ENCODE measurements at regions not wholly inside any gene's neighbourhood (a gene's known extent, or its start where the extent isn't known, plus 50 kb on each side); places are given as distances from the start of the nearest gene placed in this dataset.
"Not testable (repeated sequence)": the region's sequence is repeated elsewhere in the genome, so short reads cannot be mapped to it uniquely, and the experiment has no call there.

DNA sequence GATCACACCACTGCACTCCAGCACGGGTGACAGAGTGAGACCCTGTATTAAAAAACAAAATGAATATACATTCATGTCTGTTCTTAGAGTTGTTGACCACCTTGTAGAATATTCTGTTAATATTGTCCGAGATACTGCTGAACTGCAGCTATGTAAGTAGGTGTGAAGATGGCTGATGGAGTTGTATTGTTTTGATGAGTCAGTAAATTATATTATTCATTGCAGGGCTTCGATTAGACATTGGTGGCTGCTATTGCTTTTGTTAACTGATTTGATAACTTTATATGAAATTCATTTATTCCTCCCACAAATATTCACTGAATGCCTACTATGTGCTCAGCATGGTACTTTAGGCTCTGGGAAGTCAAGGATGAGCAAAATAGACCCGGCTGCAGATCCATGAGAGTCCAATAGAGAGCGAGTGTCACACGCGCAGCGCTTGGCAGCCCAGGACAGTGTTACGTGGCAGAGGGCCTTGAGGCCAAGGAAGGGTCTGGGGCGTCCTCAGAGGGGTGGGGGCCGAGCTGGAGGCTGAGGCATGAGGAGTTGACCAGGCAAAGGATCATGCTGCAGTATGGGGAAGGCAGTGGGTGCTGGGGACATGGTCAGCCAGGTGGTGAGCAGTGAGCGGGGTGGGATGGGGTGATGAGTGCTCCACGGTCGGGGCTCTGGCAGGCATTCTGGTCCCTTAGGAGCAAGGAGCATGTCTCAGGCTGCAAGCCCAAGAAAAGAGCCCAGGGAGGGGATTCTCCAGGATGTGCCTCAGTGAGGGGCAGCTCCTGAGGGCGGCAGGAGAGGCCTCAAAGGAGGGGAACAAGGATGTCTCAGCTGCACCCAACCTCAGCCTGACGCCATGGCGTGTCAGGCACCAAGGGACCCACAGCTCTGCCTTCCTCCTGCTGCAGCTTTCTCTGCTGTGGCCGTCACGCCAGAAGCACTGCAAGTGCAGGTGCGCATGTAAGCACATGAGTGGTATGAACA lies 243.5 kb downstream of the GADD45G start:
- no peak for DNase-seq

DNA sequence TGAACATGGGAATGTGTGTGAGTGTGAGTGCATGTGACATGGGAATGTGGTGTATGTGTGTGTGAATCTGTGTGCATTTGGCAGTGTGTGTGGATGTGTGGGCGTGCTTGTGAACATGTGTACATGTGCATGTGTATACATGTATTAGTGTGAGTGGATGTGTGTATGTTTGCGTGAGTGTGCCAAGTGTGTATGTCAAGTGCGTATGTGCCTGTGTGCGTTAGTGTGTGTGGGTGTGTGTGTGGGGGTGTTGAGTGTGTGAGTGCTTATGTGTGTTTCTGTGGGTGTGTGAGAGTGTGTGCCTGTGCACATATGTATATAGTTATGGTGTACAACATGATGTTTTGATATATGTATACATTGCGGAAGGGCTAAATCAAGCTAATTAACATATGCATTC lies 244.3 kb downstream of the GADD45G start:
- no peak for DNase-seq

DNA sequence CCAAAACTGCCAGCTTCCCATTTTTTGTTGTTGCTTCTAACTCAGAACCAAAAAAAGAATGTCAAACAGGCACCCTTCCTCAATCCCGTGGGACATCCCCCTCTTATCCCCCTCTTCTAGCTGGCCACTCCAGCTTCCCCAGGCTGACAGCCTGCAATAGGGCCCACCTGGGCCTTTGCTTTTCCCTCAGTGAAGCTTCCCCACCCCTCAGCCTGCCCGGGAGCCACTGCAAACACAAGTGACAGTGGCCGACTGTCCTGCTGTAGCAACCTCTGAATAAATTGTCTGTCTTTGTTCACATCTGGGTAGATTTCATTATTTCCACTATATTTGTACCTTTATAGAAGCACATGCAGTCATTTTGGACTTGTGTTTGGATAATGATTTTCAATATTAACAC lies 245.3 kb downstream of the GADD45G start:
- DNase-seq: no peak

DNA sequence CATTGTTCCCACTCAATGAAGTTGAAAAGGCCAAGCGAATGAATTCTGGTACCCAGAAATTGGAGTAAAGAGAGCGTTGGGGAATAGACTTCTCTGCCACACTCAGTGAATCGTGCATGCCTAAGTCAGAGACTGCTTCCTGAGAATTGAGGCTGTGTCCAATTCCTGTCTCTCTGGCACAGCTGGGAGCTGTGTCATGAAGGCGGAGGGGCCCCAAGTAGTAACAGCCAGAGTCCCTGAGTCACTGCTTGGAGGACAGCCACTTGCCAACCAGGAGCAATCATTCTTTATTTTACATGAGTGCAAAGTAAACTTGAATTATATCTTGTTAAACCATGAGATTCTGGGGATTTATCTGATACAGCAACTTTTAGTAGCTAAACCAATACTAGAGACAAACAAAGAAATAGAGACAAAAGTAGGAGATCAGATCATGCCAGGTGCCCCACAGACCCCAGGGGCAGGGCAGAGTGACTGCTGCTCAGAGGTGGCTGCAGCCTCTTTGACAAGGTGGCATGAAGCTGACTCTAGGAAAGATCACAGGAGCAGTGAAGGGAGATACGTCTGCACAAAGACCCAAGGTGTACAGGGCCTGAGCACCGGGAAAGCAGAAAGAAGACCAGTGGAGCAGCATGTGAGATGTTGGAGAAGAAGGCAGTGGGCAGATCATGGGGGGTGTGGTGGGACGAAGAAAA lies 246.0 kb downstream of the GADD45G start:
- DNase-seq: no peak

DNA sequence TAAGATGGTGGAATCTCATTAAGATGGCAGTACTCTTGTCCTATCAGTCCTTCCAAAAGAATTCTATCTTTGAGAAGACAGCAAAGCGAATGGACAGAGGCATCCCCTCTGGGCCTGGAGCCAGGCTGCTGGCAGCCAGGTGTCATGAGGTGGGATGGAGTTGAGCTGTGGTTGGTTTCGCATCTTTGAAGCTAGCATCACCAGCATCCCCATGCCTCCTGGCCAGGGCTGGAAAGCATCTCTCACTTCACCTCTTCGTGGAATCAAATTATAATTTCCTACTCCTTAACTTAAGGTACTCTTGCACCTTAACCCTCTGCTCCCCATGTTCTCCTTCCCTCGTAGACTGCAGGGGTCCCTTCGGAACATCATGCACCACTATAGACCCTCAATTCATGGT lies 248.3 kb downstream of the GADD45G start:
- no peak for DNase-seq

DNA sequence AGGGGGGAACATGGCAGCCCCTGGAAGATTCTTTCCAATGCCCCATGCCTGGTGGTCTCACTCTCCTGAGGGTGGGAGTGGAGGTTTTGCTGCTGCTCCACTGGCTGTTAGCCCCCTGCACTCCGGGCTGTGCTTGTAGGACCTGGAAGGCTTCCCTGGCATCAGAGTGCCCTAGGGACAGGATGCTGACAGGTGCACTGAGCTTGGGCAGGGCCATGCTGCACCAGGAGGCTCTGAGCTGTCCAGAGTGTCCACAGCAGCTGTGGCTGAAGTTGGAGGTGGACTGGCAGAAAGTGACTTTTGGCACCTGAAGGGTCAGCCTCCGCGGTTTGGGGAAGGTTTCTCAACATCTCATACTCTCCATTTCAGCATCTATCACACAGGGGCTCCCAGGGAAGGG lies 249.1 kb downstream of the GADD45G start:
- no peak for DNase-seq

DNA sequence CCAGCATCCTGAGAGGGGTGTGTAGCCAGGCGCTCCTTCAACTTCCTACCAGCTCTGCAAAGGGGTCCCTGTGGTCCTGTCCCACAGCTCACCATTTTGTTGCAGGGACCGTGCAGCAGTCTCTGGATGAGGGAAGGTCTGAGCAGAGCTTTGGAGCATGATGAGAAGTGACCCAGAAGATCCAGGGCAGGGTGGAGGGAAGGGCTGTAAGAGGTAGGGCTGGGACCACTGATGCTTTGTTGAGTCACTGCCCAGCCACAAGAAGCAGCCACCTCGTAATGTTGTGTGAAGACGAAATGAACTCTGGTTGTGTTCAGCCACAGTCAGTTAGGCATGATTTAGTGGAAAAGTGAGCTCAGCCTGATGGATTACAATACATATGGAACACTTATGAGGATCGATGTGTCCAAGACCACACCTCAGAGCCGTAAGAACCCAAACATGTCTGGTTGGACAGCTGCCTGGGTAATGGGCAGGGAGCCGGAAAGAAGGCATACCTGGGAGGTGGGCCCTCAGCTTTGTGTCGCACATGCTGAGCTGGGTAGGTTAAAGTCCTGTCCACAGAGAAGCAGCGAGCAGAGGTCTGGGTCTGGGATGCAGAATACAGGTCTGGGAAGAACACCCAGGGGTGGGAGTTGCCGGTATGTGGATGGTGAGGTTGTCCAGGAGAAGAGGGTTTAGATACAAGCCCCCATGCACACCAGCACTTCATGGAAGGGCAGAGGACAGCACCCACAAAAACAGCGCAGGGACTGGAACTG lies 250.1 kb downstream of the GADD45G start:
- no peak for DNase-seq

DNA sequence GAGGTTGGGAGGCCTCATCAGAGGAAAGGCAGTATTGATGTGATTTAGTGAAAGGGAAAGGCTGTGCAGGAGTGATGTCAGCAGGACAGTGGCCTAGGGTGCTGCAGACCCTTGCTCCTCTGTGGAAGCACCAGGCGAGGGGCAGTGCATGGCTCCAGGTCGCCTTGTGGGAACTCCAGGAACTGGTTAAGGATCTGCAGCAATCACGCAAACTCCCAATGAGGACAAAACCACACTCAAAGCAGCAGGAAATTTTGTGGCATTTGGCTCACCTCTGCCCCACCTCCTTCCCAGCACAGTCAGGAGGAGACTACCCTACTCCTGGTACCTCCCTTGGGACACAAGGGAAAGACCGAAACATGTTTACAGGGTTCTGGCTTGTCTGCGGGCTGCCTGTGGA lies 251.5 kb downstream of the GADD45G start:
- DNase-seq: not testable (repeated sequence)

DNA sequence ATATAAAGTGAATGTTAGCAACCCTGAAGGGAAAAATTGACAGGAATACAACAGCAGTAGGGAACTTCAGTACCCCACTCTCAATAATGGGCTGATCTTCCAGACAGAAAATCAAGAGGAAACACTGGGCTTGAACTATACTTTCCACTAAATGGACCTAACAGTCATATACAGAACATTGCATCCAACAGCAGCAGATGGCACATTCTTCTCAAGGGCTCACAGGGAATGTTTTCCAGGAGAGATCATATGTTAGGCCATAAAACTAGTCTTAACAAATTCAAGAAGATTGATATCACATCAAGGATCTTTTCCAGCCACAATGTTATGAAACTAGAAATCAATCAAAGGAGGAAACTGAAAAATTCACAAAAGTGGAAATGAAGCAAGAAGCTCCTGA lies 252.1 kb downstream of the GADD45G start:
- DNase-seq: not testable (repeated sequence)

DNA sequence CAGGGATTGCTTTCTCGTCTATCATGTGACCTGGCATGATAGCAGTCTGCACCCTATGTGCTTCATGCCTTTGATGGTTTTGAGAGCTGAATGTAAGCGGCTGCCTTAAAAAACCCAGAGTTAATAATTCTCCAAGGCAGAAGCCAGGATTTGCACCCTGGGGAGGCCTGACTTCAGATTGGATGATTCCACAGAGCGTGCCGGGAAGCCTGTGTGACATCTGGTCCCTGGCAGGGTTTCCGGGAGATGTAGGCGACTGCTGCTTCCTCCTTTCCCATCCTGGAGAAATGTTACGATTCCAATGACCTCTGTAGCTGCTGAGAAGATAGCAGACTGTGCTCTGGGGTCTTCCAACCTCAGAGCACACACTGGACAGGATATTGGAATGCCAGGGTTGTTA lies 255.0 kb downstream of the GADD45G start:
- not testable (repeated sequence) for DNase-seq

DNA sequence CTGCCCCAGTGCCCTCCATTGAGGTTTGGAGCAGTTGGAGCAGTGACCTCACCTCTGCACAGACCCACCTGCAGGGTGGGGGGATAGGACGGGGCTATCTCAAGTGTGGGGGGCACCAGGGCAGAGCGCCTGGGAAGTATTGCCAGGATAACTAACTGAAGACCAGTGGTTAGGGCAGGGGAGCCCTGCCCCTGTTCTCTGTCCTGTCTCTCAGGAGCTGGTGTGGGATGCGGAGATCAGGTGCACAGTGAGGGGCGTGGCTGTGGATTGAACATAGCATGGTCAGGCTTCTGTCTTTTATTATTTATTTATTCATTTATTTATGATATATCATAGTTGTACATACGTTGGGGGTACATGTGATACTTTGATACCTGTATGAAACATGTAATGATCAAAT lies 256.6 kb downstream of the GADD45G start:
- DNase-seq: not testable (repeated sequence)

DNA sequence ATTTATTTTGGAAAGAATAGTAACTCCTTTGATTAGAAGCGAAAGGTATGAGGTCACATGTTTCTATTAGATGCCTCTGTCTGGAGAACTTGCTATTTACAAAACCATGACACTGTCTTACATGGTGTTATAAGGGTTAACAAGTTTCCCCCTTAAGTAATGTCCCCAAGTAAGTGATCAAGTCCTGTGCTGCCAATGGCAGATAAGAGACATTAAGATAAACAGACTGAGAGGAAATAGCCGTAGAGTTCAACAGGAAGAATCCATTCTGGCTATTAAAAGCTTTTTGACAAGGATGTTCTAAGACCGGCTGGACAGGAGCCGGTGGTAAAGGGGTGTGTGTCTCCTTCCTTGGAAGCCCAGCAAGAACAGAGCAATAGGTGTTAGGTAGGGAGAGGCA lies 257.5 kb downstream of the GADD45G start:
- no peak for DNase-seq

DNA sequence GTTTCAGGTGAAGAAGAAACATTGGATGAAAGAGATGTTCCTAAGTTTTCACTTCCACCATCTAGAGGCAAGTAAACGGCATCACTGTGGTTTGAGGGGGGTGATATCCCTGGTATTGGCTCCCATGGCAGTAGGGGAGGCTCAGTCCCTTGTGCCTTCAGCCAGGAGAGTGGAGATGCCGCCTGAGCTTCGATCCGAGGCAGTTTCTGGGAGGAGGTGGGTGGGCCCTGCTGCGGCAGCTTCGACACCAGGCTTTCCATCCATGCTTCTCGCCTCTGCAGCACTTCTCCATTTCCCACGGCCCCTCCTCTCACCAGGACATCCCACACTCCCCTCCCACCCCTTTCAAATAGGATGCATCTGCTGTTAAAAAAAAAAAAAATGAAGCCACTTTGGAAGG lies 258.3 kb downstream of the GADD45G start:
- DNase-seq: no peak

DNA sequence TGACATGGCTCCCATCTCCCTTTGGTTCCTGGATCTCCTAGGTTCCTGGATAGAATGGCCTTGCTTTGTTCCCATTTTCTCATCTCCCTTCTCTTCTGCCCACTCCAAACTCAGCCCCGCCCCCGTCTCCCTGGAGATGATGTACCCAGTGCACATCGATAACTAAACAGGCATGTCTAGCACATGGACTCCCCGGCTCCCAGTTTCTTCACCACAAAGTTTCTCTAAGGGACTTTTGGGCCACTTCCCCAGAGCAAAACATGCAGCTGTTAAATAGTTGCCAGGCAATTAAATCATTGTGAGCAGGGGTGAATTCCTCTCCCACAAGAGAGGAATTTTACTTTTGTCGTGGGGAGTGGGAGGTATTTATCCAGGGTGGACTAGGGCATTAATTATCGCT lies 259.0 kb downstream of the GADD45G start:
- DNase-seq: no peak

DNA sequence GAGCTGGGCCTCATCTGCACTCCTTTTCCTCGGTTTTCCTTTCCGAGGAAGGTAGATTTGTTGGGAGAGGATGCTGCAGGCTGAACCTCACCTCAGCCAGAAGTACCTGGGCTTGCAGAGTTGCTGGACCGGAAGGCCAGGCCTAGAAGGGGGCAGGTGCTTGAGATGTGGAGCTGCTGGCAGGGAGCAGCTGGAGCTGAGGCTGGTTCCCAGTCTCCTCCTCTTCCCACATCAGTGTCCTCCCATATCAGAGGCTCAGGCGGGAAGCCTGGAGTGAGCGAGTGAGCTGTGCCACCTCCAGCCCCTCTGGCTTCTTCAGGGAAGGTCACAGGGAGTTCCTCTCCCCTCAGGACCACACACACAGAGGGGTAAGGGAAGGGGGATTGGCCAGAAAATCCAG lies 259.4 kb downstream of the GADD45G start:
- no peak for DNase-seq

DNA sequence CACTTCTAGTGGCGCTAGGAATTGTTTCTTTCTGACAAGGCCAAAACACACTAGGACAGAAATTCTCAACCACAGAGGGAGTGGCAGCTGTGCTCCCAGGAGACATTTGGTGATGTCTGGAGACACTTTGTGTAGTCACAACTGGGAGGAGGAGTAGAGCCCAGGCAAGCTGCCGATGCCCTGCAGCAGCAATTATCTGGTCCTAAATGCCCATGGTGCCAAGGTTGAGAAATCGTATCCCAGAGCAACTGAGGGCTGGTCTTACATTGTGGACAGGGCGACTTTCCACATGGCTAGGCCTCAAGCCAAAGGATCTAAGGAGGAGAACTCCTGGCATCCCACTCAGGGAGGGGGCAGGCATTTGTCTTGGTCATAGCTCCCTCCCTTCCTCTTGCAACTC lies 259.9 kb downstream of the GADD45G start:
- no peak for DNase-seq

DNA sequence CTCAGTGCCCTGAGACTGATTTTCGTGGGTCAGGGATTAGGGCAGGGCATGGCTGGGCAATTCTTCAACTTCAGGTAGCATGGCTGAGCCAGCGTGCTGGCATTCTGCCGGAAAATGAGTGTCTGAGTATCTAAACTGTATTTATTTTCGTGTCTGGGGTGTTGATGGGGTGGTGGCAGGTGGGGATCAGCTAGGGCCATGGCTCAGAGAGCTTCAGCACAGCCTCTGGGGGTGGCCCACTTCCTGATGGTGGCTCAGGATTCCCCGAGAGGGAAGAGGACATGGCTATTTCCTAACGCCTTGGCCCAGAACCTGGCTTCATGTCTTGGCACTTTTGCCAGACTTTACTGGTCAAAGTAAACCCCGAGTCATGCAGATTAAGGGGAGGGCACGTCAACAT lies 260.5 kb downstream of the GADD45G start:
- DNase-seq: no peak

DNA sequence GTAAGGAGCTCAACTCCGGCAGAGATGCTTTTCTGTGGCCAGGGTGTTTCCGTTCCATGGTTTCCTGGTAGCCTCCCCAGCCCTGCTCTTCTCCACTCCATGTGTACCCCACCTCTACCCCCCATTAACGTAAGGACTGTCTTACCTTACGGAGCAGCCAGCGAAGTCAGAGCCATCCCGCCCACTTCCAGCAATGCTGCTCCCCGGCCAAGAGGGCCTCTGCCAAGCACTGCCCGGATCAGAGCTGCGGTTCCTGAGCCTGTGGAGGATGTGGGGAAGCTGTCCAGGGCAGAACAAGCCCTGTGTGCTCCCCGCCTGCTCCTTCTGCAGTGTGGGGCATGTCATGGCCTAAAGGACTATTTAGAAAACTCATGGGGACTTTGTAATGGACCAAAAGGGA lies 261.2 kb downstream of the GADD45G start:
- DNase-seq: no peak

DNA sequence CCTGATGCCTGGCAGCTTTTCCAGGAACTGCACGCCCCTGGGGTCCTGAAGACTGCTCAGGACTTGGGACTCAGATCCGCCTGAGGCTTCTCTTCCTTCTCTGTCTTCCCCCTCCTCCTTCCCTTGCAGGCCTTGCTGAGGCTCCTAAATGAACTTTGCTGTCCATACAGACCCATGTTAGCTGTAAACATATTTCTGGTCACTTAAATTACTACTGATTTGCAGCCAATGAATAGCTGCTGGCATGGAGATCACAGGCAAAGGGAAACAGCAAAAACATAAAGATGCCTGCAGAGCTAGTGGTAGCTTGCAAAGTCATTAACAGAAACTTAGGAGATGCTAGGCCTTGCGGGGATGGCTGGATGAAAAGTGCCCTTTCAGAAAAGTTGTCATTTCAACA lies 261.9 kb downstream of the GADD45G start:
- no peak for DNase-seq

DNA sequence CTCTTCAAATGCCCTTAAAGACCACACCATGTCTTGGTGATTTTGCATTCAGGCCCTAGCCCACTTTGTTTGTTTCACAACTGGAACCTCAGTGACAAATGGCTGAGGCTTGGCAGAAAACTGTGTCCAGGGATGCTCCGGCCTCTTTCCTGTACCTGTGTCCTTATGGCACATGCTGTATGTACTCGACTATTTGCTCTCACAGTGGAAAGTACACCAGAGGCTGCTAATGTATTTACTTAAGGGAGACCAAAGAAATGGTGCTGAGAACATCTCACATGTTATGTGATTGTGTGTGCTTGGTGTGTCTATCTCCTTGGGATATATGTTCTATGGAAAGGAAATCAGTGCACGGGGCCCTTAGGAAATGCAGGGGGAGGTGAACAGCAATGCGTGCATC lies 263.3 kb downstream of the GADD45G start:
- no peak for DNase-seq

DNA sequence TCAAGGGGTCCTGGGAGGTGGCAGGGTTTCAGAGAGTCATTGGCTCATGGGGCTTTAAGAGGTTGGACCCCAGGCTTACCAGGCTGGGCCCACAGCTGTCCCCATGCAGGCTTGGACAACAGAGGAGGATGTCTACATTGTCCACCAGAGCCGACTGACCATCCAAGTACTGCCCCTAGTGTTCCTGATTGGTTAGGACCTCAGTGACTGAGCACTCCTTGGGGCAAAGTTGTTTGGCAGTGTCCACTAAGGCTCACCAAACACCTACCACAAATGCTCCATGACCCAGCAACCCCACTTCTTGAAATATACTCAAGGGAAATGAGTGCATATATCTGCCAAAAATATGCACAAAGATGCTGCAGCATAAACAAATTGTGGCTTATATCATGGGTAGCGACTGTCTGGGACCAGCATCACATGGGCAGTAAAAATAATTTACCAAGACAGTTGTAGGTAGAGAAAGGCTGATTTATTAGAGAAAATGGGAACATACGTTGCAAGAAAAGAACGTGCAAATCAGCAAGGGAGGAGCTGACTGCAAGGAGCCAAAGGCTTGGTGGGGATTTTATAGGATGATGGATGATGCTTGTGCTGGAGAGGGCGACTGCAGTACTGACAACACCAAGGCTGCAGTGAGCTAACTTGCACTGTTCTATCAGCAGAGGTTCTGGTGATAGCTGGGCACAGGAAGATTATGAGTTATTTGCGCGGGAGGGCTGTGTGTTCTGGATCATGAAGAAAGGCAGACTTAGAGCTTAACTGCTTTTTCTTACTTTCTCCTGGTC lies 265.2 kb downstream of the GADD45G start:
- DNase-seq: no peak

DNA sequence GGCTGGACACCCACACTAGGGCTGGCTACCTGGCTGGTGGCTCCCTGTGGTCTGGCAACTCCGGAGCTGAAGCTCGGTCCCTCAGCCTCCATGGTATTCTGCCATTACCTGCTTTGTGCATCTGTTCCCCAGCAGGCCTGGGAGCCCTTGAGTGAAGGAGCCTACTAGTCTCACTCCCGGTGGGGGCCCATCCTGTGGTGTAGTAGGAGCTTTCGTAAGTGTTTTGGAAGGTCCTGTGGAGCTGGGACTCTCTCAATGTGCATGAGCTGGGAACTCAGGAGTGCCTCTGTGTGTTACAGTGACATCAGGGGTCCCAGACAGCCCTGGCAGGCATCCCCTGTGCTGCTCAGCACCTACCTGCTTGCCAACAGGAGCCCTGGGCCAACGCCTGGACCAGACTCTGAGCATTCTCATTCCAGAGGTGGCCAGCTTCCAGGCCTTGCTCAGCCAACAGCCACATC lies 267.1 kb downstream of the GADD45G start:
- DNase-seq: no peak

Data from CD4-positive, alpha-beta T cell treated with Interleukin-12 subunit alpha and Interleukin-12 subunit beta, for 1 hour (primary cell).